Fibroblast of skin of abdomen (primary cell): ENCODE measurements at regions not wholly inside any gene's neighbourhood (a gene's known extent, or its start where the extent isn't known, plus 50 kb on each side); places are given as distances from the start of the nearest gene placed in this dataset.
"Not testable (repeated sequence)": the region's sequence is repeated elsewhere in the genome, so short reads cannot be mapped to it uniquely, and the experiment has no call there.

Experiments
- DNase-seq: peaks from one replicate; pipeline ENCODE4 v3.0.0-alpha.2; 2013

- not testable (repeated sequence) for DNase-seq
Measured at GRCh38 chr9:30069236-30069635, 2315.2 kb upstream of the ACO1 start.

GRCh38 chr9:30075022-30075421, 2309.4 kb upstream of the ACO1 start:
- DNase-seq: no peak

GRCh38 chr9:30075451-30076199, 2308.8 kb upstream of the ACO1 start:
- no peak for DNase-seq

DNA sequence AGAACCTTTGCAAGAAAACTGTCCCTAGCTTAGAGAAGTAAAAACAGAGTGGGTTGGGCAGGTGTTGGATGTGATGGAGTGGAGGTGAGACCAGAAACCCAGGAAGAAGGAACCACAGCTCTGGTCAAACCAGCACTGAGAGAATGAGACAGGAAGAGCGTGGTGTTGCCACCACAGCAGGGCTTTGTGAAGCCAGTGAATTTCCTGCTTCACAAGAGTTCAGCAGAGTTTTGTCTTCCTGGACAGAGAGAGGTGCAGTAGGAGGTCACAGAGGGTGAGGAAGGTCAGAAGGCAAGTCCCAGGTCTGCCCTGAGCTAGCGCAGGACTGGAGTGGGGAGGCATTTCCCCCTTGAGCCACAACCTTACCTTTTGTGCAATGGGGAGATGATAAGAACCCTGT, 2306.2 kb upstream of the ACO1 start:
- no peak for DNase-seq

- no peak for DNase-seq
Measured at GRCh38 chr9:30089428-30089827, 2295.0 kb upstream of the ACO1 start.

- no peak for DNase-seq
Measured at GRCh38 chr9:30103647-30104394, 2280.6 kb upstream of the ACO1 start.

DNA sequence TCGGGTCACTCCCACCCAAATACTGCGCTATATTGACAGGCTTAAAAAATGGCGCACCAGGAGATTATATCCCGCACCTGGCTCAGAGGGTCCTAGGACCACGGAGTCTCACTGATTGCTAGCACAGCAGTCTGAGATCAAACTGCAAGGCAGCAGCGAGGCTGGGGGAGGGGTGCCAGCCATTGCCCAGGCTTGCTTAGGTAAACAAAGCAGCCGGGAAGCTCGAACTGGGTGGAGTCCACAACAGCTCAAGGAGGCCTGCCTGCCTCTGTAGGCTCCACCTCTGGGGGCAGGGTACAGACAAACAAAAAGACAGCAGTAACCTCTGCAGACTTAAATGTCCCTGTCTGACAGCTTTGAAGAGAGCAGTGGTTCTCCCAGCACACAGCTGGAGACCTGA, 2277.3 kb upstream of the ACO1 start:
- DNase-seq: not testable (repeated sequence)

DNA sequence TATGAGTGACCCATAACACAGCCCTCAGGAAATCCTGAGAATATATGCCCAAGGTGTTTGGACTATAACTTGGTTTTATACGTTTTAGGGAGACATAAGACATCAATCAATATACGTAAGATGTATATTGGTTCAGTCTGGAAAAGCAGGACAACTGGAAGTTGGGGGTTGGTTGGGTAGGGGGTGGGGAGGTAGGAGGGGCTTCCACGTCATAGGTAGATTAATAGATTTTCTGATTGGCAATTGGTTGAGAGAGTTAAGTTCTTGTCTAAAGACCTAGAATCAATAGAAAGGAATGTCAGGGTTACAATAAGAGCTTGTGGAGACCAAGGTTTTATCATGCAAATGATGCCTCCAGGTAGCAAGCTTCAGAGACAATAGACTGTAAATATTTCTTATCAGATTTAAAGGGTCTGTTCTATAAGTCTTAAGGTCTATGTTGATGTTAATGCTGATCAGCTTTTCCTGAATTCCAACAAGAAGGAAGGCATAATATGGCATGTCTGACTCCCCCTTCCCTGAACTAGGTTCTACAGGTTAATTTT, 2267.7 kb upstream of the ACO1 start:
- no peak for DNase-seq

DNA sequence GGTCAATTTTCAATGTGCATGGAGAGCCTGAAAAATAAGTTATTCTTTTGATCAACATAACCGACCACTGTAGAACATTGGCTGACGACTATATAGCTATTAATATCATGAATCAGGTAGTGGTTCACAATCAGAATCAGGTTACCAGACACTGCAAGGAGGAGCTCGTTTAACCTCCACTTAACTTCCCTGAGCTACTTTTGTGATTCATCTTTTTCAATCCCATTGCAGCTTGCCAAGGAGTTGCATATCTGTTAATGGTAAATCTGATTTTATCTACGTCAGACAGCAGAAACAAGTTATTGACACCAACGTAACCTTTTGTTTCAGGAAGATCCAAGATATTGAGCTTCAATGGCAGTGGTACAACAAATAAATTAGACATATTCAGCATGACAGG, 2263.8 kb upstream of the ACO1 start:
- DNase-seq: no peak

DNA sequence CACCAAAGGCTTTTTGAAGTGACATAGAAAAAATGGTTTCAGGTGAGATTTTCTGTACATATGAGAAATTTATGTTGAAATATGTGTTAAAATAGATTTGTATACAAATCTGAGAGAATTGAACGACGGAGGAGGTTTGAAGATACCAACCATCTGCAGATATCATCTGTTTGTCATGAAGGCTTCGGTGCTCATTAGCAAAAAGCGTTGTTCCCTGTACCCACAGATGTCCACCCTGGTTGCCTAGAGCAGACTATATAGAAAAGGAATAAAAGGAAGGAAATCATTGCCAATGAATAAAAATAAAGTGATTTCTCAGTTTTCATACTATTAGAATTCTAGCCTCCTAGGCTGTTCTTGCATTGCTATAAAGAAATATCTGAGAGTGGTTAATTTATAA, 2262.8 kb upstream of the ACO1 start:
- DNase-seq: no peak

DNA sequence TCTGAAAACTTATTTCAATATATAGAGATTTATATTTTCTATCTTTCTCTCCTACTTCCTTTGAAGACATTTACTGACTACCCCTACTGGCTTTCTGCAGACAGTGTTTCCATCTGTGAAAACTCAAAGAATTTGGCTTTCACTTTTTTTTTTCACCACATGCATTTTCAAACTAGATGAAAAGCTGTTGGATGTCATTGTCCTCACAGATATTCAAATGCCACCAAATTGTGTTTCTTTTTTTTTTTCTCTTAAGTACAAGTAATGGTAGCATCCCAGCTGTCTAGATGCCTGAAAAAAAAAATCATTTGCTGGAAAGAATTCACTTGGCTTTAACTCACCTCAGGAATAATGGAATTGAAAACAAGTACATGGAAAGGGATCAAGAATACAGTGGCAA, 2258.6 kb upstream of the ACO1 start:
- DNase-seq: no peak

DNA sequence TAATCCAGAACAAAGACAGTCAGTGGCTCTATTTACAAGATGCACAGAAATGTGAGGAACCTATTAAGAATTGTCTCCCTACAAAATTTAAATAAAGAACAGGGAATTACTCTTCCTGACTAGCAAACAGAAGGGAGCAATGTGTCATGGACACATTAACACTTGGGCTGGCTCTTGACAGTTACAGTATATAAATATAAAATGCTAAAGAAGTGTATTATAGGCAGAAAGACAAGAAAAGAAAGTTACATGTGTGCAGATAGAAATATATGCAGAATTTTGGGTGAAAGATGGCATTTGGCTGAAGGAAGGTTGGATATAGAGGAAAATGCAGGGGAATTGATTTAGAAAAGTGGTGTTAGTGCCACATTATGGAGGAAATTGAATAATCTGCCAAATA, 2257.1 kb upstream of the ACO1 start:
- DNase-seq: no peak

- no peak for DNase-seq
Measured at GRCh38 chr9:30140407-30140806, 2244.0 kb upstream of the ACO1 start.

DNA sequence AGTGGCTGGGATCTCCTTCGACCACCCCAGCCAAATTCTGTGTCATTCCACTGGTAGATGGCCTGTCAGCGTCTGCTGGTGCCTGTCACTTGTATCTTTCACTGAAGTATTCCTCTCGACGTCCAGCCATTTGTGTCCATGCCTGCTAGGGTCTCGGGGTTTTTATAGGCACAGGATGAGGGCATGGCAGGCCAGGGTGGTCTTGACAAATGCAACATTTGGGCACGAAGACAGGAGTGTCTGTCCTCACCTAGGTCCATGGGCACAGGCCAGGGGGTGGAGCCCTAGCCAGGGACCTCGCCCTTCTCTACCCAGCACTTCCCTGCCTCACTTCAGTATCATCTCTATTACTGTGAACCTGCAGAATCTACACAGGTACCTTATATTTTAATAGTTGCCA, 2223.9 kb upstream of the ACO1 start:
- no peak for DNase-seq

DNA sequence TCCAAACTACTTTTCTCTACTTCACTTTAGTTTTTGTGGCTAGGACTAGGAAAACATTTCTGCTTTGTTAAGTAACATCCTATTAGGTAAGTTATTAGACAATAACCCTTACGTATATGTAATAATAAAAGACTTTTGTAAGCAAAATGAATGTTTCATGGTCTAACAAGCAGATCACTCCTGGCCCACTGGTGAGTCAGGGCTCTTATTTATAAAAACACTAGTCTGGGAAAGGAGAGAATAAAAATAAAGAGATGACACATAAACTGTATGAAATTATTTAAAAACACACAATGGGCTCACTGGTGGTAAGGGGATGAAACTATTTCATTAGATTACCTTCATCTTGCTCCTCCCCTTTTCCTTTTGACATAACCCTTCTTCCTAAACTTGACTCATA, 2212.2 kb upstream of the ACO1 start:
- no peak for DNase-seq

DNA sequence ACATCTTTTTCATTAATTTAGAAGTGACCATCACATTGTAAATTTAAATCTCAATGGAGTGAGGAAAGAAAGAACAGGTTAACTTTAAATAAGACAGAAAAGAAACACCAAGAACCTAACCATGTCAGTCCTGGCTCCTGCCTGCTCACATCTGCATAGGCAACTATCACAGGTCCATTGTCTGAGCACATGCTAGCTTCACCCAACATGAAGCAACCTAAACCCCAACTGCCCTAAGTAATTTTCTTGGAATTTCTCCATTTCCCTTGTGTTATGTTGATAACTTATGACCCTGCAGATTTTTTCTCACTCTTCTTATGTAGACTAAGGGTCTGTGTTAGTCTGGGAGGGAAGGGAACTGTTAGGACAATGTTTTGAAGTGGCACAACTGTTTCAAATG, 2205.8 kb upstream of the ACO1 start:
- no peak for DNase-seq

GRCh38 chr9:30193421-30193820, 2191.0 kb upstream of the ACO1 start:
- DNase-seq: no peak

DNA sequence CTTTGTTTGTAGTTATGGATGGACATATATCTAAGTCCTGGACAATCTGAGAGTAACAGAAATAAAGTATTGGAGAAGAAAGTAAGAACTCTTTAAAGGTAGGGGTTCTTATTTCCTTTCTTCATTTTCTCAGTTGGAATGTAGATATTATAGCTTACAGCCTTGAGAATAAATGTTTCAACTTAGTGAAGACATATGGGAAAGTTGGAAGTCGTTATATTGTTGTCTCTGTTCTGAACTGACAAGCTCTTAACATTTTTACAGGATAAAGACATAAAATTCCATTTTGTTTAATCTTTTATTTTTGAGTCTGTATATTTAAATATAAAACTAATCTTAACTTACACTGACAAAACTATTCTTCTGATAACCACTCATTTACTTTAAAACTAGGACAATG, 2187.5 kb upstream of the ACO1 start:
- DNase-seq: no peak

DNA sequence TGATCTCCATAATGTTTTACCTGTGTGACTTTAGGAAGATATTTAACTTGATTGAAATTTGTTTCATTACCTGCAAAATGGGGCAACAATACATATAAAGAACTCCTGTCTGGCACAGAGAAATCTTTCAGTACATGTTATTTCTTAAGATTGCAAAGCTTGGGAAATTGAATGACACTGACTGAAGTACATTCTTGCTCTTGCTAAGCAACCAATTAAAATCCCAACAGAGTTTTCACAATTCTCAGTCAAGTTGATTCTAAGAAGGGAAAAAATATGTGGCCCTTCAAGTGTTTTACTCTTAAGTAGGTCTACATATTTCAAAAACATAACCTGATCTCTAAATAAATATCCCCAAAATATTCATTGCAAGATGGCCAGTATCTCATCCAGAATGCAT, 2187.0 kb upstream of the ACO1 start:
- DNase-seq: no peak

DNA sequence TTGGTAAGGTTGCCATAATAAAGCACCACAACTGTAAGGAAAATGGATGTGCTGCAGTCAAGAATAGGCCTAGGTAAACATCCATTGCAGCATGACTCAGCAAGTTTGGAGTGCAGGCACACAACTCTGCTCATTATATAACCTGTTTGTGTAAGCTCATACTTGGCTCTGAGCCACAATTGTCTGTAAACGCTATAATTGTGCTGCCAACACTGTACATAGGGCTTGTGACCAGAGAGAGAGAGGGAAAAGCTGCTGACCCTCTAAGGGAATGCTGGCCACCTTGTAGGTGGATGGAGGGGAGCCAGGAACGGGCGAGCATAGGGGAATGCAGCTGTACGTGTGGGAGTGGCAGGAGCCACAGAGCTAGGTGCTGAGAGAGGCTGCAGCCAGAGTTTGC, 2186.5 kb upstream of the ACO1 start:
- no peak for DNase-seq

DNA sequence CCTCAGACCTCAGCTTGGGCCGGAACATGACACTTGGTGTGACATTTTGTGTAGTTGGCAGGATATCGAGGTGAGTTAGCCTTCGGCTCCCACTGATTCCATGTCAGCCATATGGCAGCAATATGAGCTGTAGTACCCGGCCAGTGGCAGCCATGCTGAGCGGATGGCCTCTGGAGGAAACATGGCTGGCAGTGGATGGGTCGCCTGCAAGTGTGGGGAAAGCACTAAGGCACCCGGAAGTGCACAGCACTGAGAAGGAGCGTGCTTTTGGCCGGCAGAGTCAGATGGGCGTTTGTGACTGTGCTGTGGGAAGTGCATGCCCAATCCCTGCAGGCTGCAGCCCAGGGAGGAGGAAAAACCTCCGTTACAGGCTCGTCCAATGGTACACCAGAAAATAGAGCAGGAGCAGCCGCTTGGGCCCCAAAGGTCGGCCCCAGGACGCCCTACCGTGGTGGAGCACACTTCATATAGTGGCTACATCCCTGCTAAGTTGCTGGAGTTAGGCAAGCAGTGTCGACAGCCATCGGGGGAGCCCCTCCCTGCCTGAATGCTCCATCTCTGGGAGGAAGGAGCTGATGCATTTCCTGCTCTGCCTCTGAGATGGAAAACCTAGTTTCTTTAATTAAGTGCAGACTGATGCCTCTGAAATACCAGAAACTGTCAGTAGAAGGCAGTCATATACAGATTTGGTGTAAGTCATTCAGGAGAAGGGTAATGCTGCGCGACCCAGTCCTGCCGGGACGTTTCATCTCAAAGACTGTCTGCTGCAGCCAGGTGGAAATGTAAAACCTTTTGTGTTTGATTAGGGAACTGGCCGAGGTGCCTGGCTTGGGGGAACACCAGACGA, 2185.8 kb upstream of the ACO1 start:
- no peak for DNase-seq

GRCh38 chr9:30201024-30201423, 2183.4 kb upstream of the ACO1 start:
- DNase-seq: no peak

GRCh38 chr9:30235068-30235467, 2149.4 kb upstream of the ACO1 start:
- no peak for DNase-seq
